COR-L47 (cell line): ENCODE measurements at regions not wholly inside any gene's neighbourhood (a gene's known extent, or its start where the extent isn't known, plus 50 kb on each side); places are given as distances from the start of the nearest gene placed in this dataset.

Source experiments
- DNase-seq: peaks from one replicate; lab custom pipeline; 2025; lab: John Stamatoyannopoulos, UW

GRCh38 chr17:70872103-70872502, 702.8 kb downstream of the KCNJ2 start:
- DNase-seq = no peak

GRCh38 chr17:70875729-70876310, 706.5 kb downstream of the KCNJ2 start:
- DNase-seq = no peak

DNA sequence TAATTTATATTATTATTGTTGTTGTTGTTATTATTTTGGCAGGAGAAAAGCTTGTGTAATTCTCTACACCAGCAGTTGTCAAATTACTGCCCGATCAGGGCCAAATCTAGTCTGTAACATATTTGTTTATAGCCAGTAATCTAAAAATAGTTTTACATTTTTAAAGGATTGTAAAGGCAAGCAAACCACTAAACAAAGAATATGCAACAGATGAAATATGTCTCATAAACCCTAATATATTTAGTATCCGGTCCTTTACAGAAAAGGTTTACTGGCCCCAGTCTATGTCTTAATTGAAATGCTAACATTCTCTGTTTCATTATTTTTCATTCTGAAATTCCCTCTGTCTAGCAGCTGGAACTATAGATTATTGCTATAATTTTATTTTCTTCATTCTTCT, 709.5 kb downstream of the KCNJ2 start:
- DNase-seq = no peak

GRCh38 chr17:70879401-70879800, 710.1 kb downstream of the KCNJ2 start:
- no peak for DNase-seq

- no peak for DNase-seq
Measured at GRCh38 chr17:70881093-70881492, 711.8 kb downstream of the KCNJ2 start.

DNA sequence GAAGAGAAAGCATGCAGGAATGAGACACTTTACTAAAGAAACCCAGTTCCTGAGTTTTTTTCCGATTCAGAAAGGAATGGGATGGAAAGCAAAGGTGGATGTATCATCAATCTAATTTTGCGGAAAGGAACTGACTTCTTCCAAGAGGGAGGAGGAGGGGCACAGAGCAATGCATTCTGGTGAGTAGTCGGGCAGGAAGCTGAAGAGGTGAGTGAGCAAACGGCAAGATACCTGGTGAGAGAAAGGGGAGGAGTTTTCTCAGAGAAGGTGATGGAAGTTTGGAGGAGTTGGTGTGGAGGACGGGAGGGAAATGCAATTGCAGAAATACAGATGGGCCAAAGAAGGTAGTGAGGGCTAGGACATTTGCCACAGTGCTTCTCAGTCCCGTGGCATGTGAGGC, 713.2 kb downstream of the KCNJ2 start:
- DNase-seq = no peak

GRCh38 chr17:70886648-70887047, 717.3 kb downstream of the KCNJ2 start:
- DNase-seq = no peak

- no peak for DNase-seq
Measured at GRCh38 chr17:70888324-70888723, 719.0 kb downstream of the KCNJ2 start.

DNA sequence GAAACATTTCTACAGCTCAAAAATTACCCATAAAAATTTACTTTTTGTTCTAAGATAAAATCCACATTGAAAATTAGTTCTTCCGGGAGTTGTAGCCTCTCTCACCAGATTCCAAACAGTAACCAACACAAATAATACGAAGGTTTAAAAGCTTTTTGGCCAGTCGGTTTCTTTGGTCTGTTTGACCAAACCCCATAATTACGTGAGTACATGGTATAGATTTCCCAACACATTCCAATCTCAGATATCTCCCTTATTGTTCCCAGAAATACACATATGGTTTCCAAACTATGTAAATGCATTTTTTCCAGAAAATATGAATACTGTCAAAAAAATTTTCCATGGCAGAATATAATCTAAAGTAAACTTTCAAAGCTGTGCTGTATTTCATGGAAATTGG, 722.0 kb downstream of the KCNJ2 start:
- no peak for DNase-seq

- no peak for DNase-seq
Measured at GRCh38 chr17:70892527-70892926, 723.2 kb downstream of the KCNJ2 start.

DNA sequence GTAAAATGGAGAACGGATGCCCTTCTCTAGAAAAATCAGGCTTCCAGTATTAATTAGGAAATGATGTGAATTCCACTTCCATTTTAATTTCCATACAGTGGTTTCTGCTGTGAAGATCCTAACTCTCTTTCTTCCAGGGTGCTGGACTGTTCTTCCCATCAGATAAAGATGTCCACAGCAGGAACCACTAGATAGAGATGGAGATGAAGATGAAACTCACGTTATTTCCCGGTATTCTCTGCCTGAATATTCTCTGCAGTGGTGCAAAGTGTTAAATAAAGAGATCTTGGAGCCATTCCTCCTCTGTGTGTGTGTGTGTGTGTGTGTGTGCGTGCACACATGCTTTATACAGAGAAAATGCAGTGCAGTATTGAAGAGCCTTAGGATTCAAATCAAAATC, 727.5 kb downstream of the KCNJ2 start:
- DNase-seq = no peak

DNA sequence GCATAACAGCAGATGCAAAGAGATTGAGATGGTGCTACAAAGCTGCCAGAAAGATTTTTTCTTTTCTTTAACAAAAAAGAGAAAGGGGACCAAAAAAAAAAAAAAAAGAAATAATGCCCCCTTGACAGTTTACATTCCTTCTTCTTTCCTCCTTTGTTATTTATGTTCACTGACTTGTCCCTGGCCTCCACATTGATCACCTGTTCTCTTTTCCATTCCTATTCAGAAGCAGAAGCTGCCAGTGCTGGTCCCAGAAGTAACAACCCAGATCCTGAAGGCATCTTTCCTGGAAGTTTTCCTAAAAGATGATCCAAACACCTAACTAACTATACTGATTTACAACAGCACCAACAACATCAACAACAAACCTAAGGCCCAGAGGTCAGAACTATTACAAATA, 728.1 kb downstream of the KCNJ2 start:
- no peak for DNase-seq

DNA sequence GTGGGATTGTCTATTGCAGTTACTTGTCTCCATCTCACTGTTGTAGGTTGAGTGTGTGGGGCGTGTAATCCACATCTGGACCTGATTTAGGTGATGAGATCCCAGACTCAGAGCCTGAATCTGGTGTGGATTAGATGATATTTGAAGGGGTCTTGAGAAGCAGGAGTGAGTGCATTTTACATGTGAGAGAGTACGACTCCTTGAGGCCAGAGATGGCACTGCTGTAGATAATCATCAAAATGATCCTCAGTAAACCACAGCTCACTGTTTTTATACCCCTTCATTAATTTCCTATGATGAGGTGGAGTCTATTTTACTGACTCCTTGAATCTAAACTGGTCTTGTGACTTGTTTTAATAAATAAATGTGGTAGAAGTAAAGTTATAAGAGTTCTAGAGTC, 732.5 kb downstream of the KCNJ2 start:
- no peak for DNase-seq

- DNase-seq = no peak
Measured at GRCh38 chr17:70905796-70906195, 736.5 kb downstream of the KCNJ2 start.

DNA sequence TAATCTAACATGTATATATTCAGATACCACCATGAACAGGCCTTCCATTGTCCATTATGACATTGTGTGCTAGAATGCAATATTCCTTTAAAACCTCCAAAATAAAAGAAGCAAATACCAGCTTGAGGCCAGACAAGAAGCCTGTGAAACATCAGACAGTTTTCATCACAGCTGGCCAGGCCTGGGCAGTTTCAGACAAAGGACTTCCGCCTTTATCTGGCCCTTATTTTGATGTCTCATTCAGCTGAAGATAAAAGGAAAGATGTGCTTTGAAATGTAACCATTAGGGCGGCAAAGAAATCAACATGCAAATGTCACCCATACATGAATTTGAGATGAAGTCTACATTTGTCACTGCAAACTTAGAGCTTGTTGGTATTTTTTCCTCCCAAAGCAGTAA, 737.5 kb downstream of the KCNJ2 start:
- peak; percentile 1 for DNase-seq

- DNase-seq = no peak
Measured at GRCh38 chr17:70912716-70913485, 743.6 kb downstream of the KCNJ2 start.

DNA sequence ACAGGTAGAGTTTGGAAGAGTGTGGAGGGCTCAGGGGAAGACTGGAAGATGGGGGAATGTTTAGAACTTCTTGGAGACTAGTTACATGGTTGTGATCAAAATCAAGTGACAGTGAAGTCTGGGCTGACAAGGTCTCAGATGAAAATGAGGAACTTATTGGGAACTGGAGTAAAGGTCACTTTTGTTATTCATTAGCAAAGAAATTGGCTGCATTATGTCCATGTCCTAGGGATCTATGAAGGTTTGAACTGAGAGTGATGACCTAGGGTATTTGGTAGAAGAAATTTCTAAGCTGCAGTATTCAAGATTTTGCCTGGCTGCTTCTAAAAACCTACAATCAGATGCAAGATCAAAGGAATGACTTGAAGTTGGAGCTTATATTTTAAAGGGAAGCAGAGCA, 747.1 kb downstream of the KCNJ2 start:
- DNase-seq = no peak

DNA sequence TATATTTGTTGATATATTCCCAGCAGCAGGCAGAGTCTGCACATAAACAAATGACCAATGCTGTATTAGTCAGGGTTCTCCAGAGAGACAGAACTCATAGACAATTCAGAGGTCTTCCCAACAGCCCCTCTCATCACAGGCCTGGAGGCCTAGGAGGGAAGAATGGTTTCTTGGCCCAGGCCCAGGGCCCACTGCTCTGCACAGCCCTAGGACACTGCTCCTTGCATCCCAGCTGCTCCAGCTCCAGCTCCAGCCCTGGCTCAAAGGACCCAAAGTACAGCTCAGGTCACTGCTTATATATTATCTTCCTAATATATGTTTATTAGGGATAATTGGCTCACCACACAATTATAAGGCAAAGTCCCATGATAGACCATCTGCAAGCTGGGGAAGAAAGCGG, 749.9 kb downstream of the KCNJ2 start:
- no peak for DNase-seq

- DNase-seq = no peak
Measured at GRCh38 chr17:70920416-70920815, 751.1 kb downstream of the KCNJ2 start.

DNA sequence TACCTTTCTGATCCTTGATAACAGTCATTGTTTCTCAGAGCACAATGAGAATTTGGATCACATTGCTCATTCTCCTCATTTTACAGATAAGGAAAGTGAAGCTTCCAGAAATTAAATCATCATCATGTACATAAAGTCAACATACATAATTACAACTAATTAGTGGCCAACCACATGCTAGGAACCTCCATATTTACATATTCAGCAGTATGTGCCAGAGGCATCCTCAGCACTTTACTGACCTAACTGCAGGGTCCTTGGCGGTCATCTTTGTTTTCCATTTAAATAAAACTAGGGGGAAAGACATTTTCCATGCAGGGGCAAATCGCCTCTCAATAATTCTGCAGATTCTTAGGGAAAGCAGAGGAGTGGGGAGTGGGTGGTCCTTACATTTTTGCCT, 752.9 kb downstream of the KCNJ2 start:
- DNase-seq = peak; percentile 1

GRCh38 chr17:70924776-70925175, 755.4 kb downstream of the KCNJ2 start:
- no peak for DNase-seq

DNA sequence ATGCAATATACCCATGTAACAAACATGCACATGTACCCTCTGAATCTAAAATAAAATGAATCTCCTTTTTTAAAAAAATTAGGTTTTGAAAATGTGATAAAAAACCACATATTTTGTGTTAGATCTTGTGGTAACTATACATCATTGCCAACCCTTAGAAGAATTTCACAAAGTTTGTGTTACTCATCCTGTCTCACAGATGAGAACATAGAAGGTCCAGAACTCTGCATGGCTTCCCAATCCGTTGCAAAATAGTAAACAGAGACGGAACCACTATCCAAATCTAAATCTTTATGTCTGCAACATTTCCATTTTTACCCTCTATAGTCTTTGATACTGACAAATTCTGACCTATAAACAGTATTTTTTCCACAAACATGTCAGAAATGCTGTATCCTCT, 759.9 kb downstream of the KCNJ2 start:
- DNase-seq = no peak

- DNase-seq = no peak
Measured at GRCh38 chr17:70934231-70934630, 764.9 kb downstream of the KCNJ2 start.

DNA sequence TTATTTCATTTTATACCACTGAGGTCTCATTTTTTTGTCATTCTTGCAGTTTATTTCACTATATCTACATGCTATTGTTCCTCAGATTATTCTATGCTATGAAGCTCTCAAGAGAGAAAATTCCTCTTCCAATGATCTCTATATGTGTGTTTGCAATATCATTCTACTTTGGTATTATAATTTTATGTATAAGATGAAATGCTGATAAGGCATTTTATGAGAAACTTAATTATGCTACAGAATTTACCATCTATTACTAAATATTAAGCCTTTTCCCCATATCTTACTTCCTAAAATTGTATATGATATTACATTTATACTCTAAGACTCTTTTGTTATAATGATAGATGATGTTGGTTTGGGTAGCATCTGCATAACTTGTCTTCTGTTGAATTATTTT, 765.5 kb downstream of the KCNJ2 start:
- DNase-seq = no peak
